HG02870 (cell line): ENCODE measurements at regions not wholly inside any gene's neighbourhood (a gene's known extent, or its start where the extent isn't known, plus 50 kb on each side); places are given as distances from the start of the nearest gene placed in this dataset.
"Not testable (repeated sequence)": the region's sequence is repeated elsewhere in the genome, so short reads cannot be mapped to it uniquely, and the experiment has no call there.

Experiments used
- ATAC-seq: cut with Tn5 transposase; IDR thresholded peaks from one replicate; pipeline ENCODE4 v1.9.1; 2021; ENCODE audit warnings: mild to moderate bottlenecking, moderate library complexity; ENCODE audit not compliant: unreplicated experiment

GRCh38 chr16:73108195-73108963 lies 60.5 kb upstream of the ZFHX3 start:
- no peak for ATAC-seq

DNA sequence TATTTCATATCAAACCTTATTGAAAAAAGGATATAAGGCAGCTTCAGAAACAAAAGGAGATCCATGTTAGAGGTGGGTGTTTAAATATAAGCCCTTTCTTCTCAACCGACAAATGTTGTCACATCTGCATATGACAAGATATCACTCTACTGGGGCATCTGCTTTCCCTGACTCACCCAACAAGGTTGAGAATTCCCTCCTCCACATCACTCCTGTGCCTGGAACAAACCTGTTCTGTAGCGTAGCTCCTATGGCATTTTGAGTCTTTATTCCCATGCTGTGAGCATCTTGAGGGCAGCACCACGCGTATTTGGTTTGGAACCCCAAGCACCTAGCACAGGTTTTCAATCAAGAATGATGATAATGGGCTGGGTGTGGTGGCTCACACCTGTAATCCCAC lies 59.4 kb upstream of the ZFHX3 start:
- ATAC-seq = no peak

- ATAC-seq = no peak
These were observed 58.6 kb upstream of the ZFHX3 start for GRCh38 chr16:73106329-73107034.

GRCh38 chr16:73101568-73101967 lies 53.6 kb upstream of the ZFHX3 start:
- no peak for ATAC-seq

- ATAC-seq = not testable (repeated sequence)
These were observed 51.7 kb upstream of the ZFHX3 start for GRCh38 chr16:73099601-73100000.
